ENCODE measurements at regions not wholly inside any gene's neighbourhood (a gene's known extent, or its start where the extent isn't known, plus 50 kb on each side); places are given as distances from the start of the nearest gene placed in this dataset.
A peak's percentile ranks its signal among the peaks of the same experiment; 100 is the strongest.

GRCh38 chr5:173806270-173807035 lies 81.7 kb upstream of the CPEB4 start (continued):
- TF ChIP-seq ISX (CRISPR knock-in tag; conservative IDR thresholded peaks at IDR 0.05) (no peak), ZNF280D (CRISPR knock-in tag; IDR thresholded peaks at IDR 0.05) (peak; percentile 47; the same call in 1 of the 2 replicates), ZNF274 (CRISPR knock-in tag; IDR thresholded peaks at IDR 0.05) (peak; percentile 51; the same call in 1 of the 2 replicates), ZFX (CRISPR knock-in tag; IDR thresholded peaks at IDR 0.05; ENCODE audit: low read depth) (peak; percentile 35), PCBP2 (optimal IDR thresholded peaks at IDR 0.05; ENCODE audit: low read depth, low read length, poor library complexity, severe bottlenecking) (no peak), GATAD1 (CRISPR knock-in tag; IDR thresholded peaks at IDR 0.05) (peak; percentile 47; the same call in 1 of the 2 replicates), KDM3A (CRISPR knock-in tag; IDR thresholded peaks at IDR 0.05; ENCODE audit: low read depth) (0 out of 2 replicates have a peak, but pooled peaks have one; percentile 56), GATAD2A (CRISPR knock-in tag; IDR thresholded peaks at IDR 0.05) (peak; percentile 96), GABPB1 (CRISPR knock-in tag; IDR thresholded peaks at IDR 0.05) (0 out of 2 replicates have a peak, but pooled peaks have one; percentile 30), HIVEP1 (CRISPR knock-in tag; IDR thresholded peaks at IDR 0.05) (peak; percentile 56; the same call in 1 of the 2 replicates), THAP11 (CRISPR knock-in tag; IDR thresholded peaks at IDR 0.05) (peak; percentile 65; the same call in 1 of the 2 replicates), ZBTB25 (CRISPR knock-in tag; IDR thresholded peaks at IDR 0.05) (peak; percentile 64; the same call in 1 of the 2 replicates), ZNF564 (CRISPR knock-in tag; IDR thresholded peaks at IDR 0.05) (no peak), NR2F1 (CRISPR knock-in tag; IDR thresholded peaks at IDR 0.05) (peak; percentile 94 to 95), HNRNPK (IDR thresholded peaks at IDR 0.05; ENCODE audit: low read depth, low read length, poor library complexity, severe bottlenecking) (no peak), ZNF414 (CRISPR knock-in tag; IDR thresholded peaks at IDR 0.05) (no peak; the same call in 1 of the 2 replicates), ERF (CRISPR knock-in tag; IDR thresholded peaks at IDR 0.05) (peak; percentile 79; the same call in 1 of the 2 replicates), FOSL1 (CRISPR knock-in tag; IDR thresholded peaks at IDR 0.05; ENCODE audit: borderline replicate concordance) (peak; percentile 70; the same call in 1 of the 2 replicates), STAG1 (CRISPR knock-in tag; IDR thresholded peaks at IDR 0.05) (0 out of 2 replicates have a peak, but pooled peaks have one; percentile 4), EED (CRISPR knock-in tag; IDR thresholded peaks at IDR 0.05) (no peak), ZNF205 (CRISPR knock-in tag; IDR thresholded peaks at IDR 0.05) (peak; percentile 57; the same call in 1 of the 2 replicates), NR3C1 (CRISPR knock-in tag; IDR thresholded peaks at IDR 0.05) (no peak), HNF4A (CRISPR knock-in tag; IDR thresholded peaks at IDR 0.05) (peak; percentile 65; the same call in 1 of the 2 replicates), ZNF501 (CRISPR knock-in tag; IDR thresholded peaks at IDR 0.05) (no peak; the same call in 1 of the 2 replicates)
- TF ChIP-seq, protein P1, sequence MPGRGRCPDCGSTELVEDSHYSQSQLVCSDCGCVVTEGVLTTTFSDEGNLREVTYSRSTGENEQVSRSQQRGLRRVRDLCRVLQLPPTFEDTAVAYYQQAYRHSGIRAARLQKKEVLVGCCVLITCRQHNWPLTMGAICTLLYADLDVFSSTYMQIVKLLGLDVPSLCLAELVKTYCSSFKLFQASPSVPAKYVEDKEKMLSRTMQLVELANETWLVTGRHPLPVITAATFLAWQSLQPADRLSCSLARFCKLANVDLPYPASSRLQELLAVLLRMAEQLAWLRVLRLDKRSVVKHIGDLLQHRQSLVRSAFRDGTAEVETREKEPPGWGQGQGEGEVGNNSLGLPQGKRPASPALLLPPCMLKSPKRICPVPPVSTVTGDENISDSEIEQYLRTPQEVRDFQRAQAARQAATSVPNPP (CRISPR knock-in tag; IDR thresholded peaks at IDR 0.05): no peak

Measured in HepG2 (cell line).